ENCODE measurements at regions not wholly inside any gene's neighbourhood (a gene's known extent, or its start where the extent isn't known, plus 50 kb on each side); places are given as distances from the start of the nearest gene placed in this dataset.

DNA sequence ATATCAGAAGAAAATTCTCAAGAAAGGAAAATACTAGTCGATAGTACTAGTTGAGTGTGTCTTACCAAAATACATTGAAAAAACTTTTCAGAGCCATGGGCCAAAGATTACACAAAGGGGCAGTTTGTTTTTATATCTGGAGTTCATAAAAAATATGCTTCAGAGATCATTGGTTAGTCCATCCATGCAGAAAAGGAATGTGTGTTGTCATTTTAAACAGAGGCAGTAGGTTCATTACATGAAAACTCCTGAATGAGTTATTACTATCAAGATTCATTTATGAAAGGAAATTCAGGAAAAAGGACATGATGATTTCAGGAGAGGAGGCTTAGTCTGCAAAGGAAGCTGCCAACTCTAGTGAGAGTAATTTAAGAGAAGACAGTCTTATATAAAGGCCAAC is 354.8 kb downstream of the AEBP2 start:
- no peak for DNase-seq (ENCODE audit: extremely low spot score)
- ChIA-PET POLR2A (no interaction called here), CTCF (no interaction called here)
- TF ChIP-seq, protein P1, sequence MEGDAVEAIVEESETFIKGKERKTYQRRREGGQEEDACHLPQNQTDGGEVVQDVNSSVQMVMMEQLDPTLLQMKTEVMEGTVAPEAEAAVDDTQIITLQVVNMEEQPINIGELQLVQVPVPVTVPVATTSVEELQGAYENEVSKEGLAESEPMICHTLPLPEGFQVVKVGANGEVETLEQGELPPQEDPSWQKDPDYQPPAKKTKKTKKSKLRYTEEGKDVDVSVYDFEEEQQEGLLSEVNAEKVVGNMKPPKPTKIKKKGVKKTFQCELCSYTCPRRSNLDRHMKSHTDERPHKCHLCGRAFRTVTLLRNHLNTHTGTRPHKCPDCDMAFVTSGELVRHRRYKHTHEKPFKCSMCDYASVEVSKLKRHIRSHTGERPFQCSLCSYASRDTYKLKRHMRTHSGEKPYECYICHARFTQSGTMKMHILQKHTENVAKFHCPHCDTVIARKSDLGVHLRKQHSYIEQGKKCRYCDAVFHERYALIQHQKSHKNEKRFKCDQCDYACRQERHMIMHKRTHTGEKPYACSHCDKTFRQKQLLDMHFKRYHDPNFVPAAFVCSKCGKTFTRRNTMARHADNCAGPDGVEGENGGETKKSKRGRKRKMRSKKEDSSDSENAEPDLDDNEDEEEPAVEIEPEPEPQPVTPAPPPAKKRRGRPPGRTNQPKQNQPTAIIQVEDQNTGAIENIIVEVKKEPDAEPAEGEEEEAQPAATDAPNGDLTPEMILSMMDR (IDR thresholded peaks at IDR 0.05; ENCODE audit: control extremely low read depth, extremely low read depth, low read depth, missing control alignments), result no peak

DNA sequence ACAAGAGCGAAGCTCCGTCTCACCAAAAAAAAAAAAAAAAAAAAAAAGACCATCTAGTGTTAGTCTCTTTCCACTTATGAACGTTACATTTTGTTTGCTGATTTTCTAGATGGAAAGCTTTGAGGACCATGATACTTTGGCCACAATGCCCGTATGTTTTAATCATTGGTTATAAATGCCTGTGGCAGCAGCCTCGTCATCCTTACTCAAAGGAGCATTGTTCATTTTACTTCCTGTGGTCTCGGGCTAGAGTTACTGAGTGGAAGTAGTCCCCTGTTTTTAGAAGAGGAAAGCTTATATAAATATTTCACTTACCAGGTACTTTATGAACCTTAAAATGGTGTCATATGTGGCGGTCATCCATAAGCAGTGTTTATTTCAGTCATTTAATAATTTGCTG is 359.9 kb downstream of the AEBP2 start:
- no peak for DNase-seq (ENCODE audit: extremely low spot score)
- TF ChIP-seq, protein P1 (IDR thresholded peaks at IDR 0.05; ENCODE audit: control extremely low read depth, extremely low read depth, low read depth, missing control alignments), result no peak
- POLR2A ChIA-PET, result no interaction called here
- CTCF ChIA-PET, result interaction anchor here (1.6 kb wide), 1 partner anchor 10 kb away, joined by 3 read pairs; no protein-coding TSS in a partner anchor

DNA sequence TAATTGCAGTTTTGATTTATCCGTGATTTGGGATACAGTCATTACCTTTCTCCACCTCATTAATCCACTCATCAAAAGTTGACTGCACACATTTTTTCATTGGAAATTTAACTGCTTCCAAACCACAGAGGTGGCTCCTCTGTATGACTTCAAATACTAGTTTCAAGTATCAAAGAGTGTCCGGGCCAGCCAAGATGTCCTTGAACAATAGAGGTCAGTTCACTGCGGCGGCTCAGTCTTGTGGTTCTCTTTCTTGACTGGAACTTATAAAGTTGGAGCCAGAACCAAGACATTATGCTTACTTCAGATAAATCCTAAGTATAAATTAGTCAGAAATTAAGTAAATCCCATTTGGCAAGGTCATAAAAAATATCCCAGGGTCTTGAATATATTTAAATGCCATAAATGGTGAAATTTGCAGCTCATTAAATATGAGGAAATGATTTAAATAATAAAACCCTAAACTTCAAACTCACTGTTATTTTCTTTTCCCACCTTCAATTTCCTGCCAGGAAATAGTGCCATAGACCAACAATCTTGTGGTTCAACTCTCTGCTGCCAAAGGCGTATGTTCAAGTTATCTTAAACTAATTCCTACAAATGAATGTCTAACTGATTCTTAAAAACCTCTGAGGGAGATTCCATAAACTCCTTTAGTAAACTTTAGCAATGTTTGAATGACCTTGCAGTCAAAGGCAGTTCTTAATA is 360.8 kb downstream of the AEBP2 start:
- TF ChIP-seq, protein P1 (IDR thresholded peaks at IDR 0.05; ENCODE audit: control extremely low read depth, extremely low read depth, low read depth, missing control alignments), result no peak
- ChIA-PET CTCF (interaction anchor here (2.3 kb wide), 1 partner anchor 19 kb away, joined by 6 read pairs; no protein-coding TSS in a partner anchor), POLR2A (no interaction called here)
- DNase-seq (ENCODE audit: extremely low spot score), result no peak

DNA sequence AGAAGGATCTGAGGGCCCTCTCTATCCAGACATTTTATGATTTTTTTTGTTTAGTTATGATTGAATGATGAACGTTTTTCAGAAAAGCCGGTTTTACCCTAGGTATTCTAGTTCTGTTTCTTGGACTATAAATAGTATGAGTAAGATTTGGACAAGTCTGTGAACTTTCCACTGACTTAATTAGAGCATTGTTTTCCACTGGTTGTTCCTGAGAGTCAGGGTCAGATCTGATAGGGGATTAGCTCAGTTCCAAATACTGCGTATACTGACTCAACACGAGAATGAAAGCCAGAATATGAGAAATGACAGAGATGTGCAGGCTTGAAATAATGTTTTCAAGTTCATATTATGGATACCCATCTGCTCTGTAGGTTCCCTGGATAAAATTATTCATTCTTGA is 361.6 kb downstream of the AEBP2 start:
- CTCF ChIA-PET, result interaction anchor here (1.6 to 2.3 kb wide), 2 partner anchors 8 to 18 kb away, joined by 4 to 6 read pairs; no protein-coding TSS in a partner anchor
- peak; percentile 24 for DNase-seq (ENCODE audit: extremely low spot score)
- POLR2A ChIA-PET, result no interaction called here
- TF ChIP-seq, protein P1 (IDR thresholded peaks at IDR 0.05; ENCODE audit: control extremely low read depth, extremely low read depth, low read depth, missing control alignments), result no peak

DNA sequence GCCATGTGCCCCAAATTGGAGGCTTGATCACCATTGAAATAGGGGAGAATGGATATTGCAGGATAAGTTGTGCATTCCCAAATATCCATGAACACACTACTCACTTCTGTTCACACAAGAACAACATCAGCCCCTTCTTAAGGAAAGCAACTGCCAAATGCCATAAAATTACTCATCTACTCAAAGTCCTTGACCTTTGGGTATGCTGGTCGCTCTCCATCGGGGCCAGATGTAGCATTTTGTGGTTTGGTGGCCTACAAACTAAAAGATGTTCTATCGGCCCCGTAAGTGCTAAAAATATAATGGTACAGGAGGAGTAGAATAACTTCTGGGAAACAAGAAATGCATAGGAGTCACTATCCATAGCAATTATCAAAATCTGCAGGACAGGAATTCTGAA is 362.6 kb downstream of the AEBP2 start:
- CTCF ChIA-PET, result interaction anchor here (1.0 to 2.3 kb wide), 4 partner anchors 10 to 22 kb away, joined by 3 to 6 read pairs (median 4); no protein-coding TSS in a partner anchor
- DNase-seq (ENCODE audit: extremely low spot score), result no peak
- TF ChIP-seq, protein P1 (IDR thresholded peaks at IDR 0.05; ENCODE audit: control extremely low read depth, extremely low read depth, low read depth, missing control alignments), result no peak
- POLR2A ChIA-PET, result no interaction called here

DNA sequence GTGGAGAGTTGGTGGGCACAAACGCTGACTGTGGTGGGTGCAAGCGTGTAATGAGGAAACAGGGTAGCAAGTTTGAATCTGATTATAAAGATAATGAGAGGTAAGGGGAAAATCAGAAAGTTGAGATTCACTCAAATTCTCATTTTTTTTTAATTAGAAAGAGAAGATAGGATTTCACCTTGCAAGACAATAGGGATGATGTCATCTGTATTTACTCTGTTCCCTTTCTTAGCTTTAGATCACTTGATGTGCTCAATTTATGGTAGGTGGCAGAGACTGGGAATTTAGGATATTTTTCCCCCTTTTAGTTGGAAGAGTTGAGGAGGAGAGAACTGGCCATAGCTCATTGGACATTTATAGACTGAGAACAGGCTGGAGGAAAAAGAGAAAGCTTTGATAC is 363.6 kb downstream of the AEBP2 start:
- DNase-seq (ENCODE audit: extremely low spot score), result no peak
- TF ChIP-seq, protein P1 (IDR thresholded peaks at IDR 0.05; ENCODE audit: control extremely low read depth, extremely low read depth, low read depth, missing control alignments), result no peak
- ChIA-PET CTCF (interaction anchor here (1.5 kb wide), 1 partner anchor 9 kb away, joined by 3 read pairs; no protein-coding TSS in a partner anchor), POLR2A (no interaction called here)

Measured in GM10248 (cell line).